HG03159 (cell line): ENCODE measurements at regions not wholly inside any gene's neighbourhood (a gene's known extent, or its start where the extent isn't known, plus 50 kb on each side); places are given as distances from the start of the nearest gene placed in this dataset.

Experiments
- ATAC-seq: cut with Tn5 transposase; IDR thresholded peaks from one replicate; pipeline ENCODE4 v1.9.1; 2021; ENCODE audit warnings: mild to moderate bottlenecking, moderate library complexity; ENCODE audit not compliant: unreplicated experiment

GRCh38 chr5:39826051-39826450 lies 401.3 kb upstream of the DAB2 start:
- no peak for ATAC-seq

GRCh38 chr5:39825301-39825700 lies 400.5 kb upstream of the DAB2 start:
- ATAC-seq: no peak

- ATAC-seq: no peak
Observed at GRCh38 chr5:39822020-39822419, 397.2 kb upstream of the DAB2 start.

- no peak for ATAC-seq
Observed at GRCh38 chr5:39816866-39817265, 392.1 kb upstream of the DAB2 start.

GRCh38 chr5:39816156-39816845 lies 391.5 kb upstream of the DAB2 start:
- ATAC-seq: no peak

- ATAC-seq: no peak
Observed at GRCh38 chr5:39815711-39816110, 390.9 kb upstream of the DAB2 start.

GRCh38 chr5:39811381-39811780 lies 386.6 kb upstream of the DAB2 start:
- ATAC-seq: no peak

GRCh38 chr5:39808656-39809055 lies 383.9 kb upstream of the DAB2 start:
- ATAC-seq: no peak

GRCh38 chr5:39801306-39801705 lies 376.5 kb upstream of the DAB2 start:
- ATAC-seq: no peak

- ATAC-seq: no peak
Observed at GRCh38 chr5:39800042-39800601, 375.3 kb upstream of the DAB2 start.

GRCh38 chr5:39799242-39799641 lies 374.5 kb upstream of the DAB2 start:
- no peak for ATAC-seq

GRCh38 chr5:39794513-39795210 lies 369.9 kb upstream of the DAB2 start:
- no peak for ATAC-seq

- no peak for ATAC-seq
Observed at GRCh38 chr5:39785410-39785809, 360.6 kb upstream of the DAB2 start.

GRCh38 chr5:39783756-39784421 lies 359.1 kb upstream of the DAB2 start:
- no peak for ATAC-seq

- ATAC-seq: no peak
Observed at GRCh38 chr5:39780347-39780746, 355.6 kb upstream of the DAB2 start.

- ATAC-seq: no peak
Observed at GRCh38 chr5:39779831-39780230, 355.1 kb upstream of the DAB2 start.

- no peak for ATAC-seq
Observed at GRCh38 chr5:39775797-39776365, 351.1 kb upstream of the DAB2 start.

GRCh38 chr5:39775086-39775796 lies 350.5 kb upstream of the DAB2 start:
- ATAC-seq: no peak

- ATAC-seq: no peak
Observed at GRCh38 chr5:39774605-39775004, 349.8 kb upstream of the DAB2 start.

- ATAC-seq: no peak
Observed at GRCh38 chr5:39772307-39772706, 347.5 kb upstream of the DAB2 start.

- no peak for ATAC-seq
Observed at GRCh38 chr5:39767916-39768315, 343.1 kb upstream of the DAB2 start.
